IMR-90 (cell line): ENCODE measurements at regions not wholly inside any gene's neighbourhood (a gene's known extent, or its start where the extent isn't known, plus 50 kb on each side); places are given as distances from the start of the nearest gene placed in this dataset.

ENCODE experiments used
- BHLHE40 ChIP-seq: fragments of 150-350 bp; IDR thresholded peaks from 2 replicates; pipeline ENCODE4 v1.6.1; 2016; ENCODE audit warnings: mild to moderate bottlenecking, low read depth, low read length
- CEBPB ChIP-seq: IDR thresholded peaks from 2 replicates; pipeline ENCODE4 v1.6.1; 2012; ENCODE audit warnings: low read depth, low read length, improper control_type of control experiment
- CHD1 ChIP-seq: IDR thresholded peaks from 2 replicates; pipeline ENCODE4 v1.6.1; 2012; ENCODE audit warnings: low read depth, low read length, improper control_type of control experiment
- MAFK ChIP-seq: IDR thresholded peaks from 2 replicates; pipeline ENCODE4 v1.6.1; 2012; ENCODE audit warnings: low read depth, low read length, improper control_type of control experiment
- POLR2A ChIP-seq: IDR thresholded peaks from 2 replicates; pipeline ENCODE4 v1.6.1; 2012; ENCODE audit warnings: mild to moderate bottlenecking, low read depth, low read length
- RAD21 ChIP-seq: IDR thresholded peaks from 2 replicates; pipeline ENCODE4 v1.6.1; 2012; ENCODE audit warnings: low read length, improper control_type of control experiment
- SMC3 ChIP-seq: fragments of 150-350 bp; IDR thresholded peaks from 2 replicates; pipeline ENCODE4 v1.6.1; 2016; ENCODE audit warnings: low read depth, mild to moderate bottlenecking, antibody characterized with exemption, low read length, moderate library complexity
- TF ChIP-seq, protein P1 (sequence below): conservative IDR thresholded peaks from 2 replicates; pipeline ENCODE4 v1.5.1; 2012; ENCODE audit warnings: mild to moderate bottlenecking, low read depth, low read length, improper control_type of control experiment
- TF ChIP-seq, protein P2 (sequence below): fragments of 150-350 bp; IDR thresholded peaks from 2 replicates; pipeline ENCODE4 v1.6.1; 2016; ENCODE audit warnings: low read depth, mild to moderate bottlenecking, low read length, moderate library complexity, borderline replicate concordance
- TF ChIP-seq, protein P3 (sequence below): fragments of 150-350 bp; IDR thresholded peaks from 2 replicates; pipeline ENCODE4 v1.6.1; 2017; ENCODE audit warnings: mild to moderate bottlenecking, antibody characterized with exemption, low read length, low read depth

DNA sequence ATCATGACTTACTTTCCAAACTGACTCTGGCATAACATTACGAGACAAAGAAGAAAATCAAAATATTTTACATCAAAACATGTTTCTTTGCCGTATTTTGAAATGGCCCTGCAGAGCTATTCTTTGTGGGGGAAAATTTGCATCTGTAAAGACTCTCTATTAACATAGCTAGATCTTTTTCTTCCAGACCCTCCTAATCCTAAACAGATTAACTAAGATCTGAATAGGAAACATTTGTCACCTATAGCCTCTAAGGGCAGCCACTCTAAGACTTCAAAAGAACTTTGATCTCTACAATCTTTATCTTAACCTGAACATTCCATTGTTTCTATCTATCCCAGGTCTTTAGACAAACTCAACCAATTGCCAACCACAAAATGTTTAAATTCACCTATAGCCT is 176.6 kb upstream of the CENPE start:
- TF ChIP-seq, protein P1, sequence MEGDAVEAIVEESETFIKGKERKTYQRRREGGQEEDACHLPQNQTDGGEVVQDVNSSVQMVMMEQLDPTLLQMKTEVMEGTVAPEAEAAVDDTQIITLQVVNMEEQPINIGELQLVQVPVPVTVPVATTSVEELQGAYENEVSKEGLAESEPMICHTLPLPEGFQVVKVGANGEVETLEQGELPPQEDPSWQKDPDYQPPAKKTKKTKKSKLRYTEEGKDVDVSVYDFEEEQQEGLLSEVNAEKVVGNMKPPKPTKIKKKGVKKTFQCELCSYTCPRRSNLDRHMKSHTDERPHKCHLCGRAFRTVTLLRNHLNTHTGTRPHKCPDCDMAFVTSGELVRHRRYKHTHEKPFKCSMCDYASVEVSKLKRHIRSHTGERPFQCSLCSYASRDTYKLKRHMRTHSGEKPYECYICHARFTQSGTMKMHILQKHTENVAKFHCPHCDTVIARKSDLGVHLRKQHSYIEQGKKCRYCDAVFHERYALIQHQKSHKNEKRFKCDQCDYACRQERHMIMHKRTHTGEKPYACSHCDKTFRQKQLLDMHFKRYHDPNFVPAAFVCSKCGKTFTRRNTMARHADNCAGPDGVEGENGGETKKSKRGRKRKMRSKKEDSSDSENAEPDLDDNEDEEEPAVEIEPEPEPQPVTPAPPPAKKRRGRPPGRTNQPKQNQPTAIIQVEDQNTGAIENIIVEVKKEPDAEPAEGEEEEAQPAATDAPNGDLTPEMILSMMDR, result no peak
- TF ChIP-seq, protein P2, sequence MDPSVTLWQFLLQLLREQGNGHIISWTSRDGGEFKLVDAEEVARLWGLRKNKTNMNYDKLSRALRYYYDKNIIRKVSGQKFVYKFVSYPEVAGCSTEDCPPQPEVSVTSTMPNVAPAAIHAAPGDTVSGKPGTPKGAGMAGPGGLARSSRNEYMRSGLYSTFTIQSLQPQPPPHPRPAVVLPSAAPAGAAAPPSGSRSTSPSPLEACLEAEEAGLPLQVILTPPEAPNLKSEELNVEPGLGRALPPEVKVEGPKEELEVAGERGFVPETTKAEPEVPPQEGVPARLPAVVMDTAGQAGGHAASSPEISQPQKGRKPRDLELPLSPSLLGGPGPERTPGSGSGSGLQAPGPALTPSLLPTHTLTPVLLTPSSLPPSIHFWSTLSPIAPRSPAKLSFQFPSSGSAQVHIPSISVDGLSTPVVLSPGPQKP, result no peak
- TF ChIP-seq POLR2A (no peak), BHLHE40 (no peak), SMC3 (no peak), RAD21 (no peak), CEBPB (no peak), CHD1 (no peak), MAFK (no peak)
- TF ChIP-seq, protein P3, sequence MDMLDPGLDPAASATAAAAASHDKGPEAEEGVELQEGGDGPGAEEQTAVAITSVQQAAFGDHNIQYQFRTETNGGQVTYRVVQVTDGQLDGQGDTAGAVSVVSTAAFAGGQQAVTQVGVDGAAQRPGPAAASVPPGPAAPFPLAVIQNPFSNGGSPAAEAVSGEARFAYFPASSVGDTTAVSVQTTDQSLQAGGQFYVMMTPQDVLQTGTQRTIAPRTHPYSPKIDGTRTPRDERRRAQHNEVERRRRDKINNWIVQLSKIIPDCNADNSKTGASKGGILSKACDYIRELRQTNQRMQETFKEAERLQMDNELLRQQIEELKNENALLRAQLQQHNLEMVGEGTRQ, result no peak
